ENCODE measurements at regions not wholly inside any gene's neighbourhood (a gene's known extent, or its start where the extent isn't known, plus 50 kb on each side); places are given as distances from the start of the nearest gene placed in this dataset.

DNA sequence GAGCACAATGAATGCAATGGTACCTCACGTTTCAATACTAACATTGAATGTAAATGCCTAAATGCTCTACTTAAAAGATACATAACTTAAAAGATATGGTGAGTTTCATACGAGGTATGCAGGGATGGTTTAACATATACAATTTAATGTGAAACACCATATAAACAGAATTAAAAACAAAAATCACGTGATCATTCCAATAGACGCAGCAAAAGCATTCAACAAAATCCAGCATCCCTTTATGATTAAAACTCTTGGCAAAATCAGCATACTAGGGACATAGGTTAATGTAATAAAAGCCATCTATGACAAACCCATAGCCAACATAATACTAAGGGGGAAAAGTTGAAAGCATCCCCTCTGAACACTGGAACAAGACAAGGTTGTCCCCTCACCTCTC is 845.7 kb downstream of the SLC16A7 start:
- H4K20me1 ChIP-seq (ENCODE audit: insufficient read depth), result no peaks in the 10 kb centered on the region
- TF ChIP-seq EZH2 (IDR thresholded peaks at IDR 0.05; ENCODE audit: borderline replicate concordance, insufficient read depth, low read length, poor library complexity, severe bottlenecking) (no peak), TAF1 (IDR thresholded peaks at IDR 0.05; ENCODE audit: low read depth) (no peak), MXI1 (conservative IDR thresholded peaks at IDR 0.05; ENCODE audit: poor library complexity, severe bottlenecking) (no peak), EP300 (conservative IDR thresholded peaks at IDR 0.05; ENCODE audit: poor library complexity, severe bottlenecking) (no peak), POLR2AphosphoS5 (IDR thresholded peaks at IDR 0.05) (no peak), SMC3 (conservative IDR thresholded peaks at IDR 0.05; ENCODE audit: poor library complexity) (no peak), RAD21 (conservative IDR thresholded peaks at IDR 0.05) (no peak)
- TF ChIP-seq, protein P1, sequence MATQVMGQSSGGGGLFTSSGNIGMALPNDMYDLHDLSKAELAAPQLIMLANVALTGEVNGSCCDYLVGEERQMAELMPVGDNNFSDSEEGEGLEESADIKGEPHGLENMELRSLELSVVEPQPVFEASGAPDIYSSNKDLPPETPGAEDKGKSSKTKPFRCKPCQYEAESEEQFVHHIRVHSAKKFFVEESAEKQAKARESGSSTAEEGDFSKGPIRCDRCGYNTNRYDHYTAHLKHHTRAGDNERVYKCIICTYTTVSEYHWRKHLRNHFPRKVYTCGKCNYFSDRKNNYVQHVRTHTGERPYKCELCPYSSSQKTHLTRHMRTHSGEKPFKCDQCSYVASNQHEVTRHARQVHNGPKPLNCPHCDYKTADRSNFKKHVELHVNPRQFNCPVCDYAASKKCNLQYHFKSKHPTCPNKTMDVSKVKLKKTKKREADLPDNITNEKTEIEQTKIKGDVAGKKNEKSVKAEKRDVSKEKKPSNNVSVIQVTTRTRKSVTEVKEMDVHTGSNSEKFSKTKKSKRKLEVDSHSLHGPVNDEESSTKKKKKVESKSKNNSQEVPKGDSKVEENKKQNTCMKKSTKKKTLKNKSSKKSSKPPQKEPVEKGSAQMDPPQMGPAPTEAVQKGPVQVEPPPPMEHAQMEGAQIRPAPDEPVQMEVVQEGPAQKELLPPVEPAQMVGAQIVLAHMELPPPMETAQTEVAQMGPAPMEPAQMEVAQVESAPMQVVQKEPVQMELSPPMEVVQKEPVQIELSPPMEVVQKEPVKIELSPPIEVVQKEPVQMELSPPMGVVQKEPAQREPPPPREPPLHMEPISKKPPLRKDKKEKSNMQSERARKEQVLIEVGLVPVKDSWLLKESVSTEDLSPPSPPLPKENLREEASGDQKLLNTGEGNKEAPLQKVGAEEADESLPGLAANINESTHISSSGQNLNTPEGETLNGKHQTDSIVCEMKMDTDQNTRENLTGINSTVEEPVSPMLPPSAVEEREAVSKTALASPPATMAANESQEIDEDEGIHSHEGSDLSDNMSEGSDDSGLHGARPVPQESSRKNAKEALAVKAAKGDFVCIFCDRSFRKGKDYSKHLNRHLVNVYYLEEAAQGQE (IDR thresholded peaks at IDR 0.05; ENCODE audit: borderline replicate concordance), result no peak
- TF ChIP-seq, protein P2, sequence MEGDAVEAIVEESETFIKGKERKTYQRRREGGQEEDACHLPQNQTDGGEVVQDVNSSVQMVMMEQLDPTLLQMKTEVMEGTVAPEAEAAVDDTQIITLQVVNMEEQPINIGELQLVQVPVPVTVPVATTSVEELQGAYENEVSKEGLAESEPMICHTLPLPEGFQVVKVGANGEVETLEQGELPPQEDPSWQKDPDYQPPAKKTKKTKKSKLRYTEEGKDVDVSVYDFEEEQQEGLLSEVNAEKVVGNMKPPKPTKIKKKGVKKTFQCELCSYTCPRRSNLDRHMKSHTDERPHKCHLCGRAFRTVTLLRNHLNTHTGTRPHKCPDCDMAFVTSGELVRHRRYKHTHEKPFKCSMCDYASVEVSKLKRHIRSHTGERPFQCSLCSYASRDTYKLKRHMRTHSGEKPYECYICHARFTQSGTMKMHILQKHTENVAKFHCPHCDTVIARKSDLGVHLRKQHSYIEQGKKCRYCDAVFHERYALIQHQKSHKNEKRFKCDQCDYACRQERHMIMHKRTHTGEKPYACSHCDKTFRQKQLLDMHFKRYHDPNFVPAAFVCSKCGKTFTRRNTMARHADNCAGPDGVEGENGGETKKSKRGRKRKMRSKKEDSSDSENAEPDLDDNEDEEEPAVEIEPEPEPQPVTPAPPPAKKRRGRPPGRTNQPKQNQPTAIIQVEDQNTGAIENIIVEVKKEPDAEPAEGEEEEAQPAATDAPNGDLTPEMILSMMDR (IDR thresholded peaks at IDR 0.05; ENCODE audit: poor library complexity, severe bottlenecking), result no peak
- H3K9ac ChIP-seq (ENCODE audit: low read length), result no peak overlapping the region
- no peaks in the 10 kb centered on the region for H3K9me2 ChIP-seq (ENCODE audit: insufficient read depth, low read length)
- H3K9me3 ChIP-seq (ENCODE audit: low read length), result no peaks in the 10 kb centered on the region
- no peak overlapping the region for H3K27ac ChIP-seq (ENCODE audit: low read length)
- no peaks in the 10 kb centered on the region for H3K27me3 ChIP-seq (ENCODE audit: insufficient read depth, low read depth, low read length)
- no peaks in the 10 kb centered on the region for H3K36me3 ChIP-seq (ENCODE audit: insufficient read depth, low read length)
- no peak overlapping the region for H2AFZ ChIP-seq (ENCODE audit: low read depth, low read length)
- H3K4me2 ChIP-seq (ENCODE audit: low read length), result no peak overlapping the region
- no peaks in the 10 kb centered on the region for H3K79me2 ChIP-seq (replicated peaks; ENCODE audit: insufficient read depth, low read length)
- H3K4me3 ChIP-seq (ENCODE audit: low read length), result no peak overlapping the region
- no peaks in the 10 kb centered on the region for H3F3A ChIP-seq (ENCODE audit: insufficient read depth, low read length, poor library complexity, severe bottlenecking)

DNA sequence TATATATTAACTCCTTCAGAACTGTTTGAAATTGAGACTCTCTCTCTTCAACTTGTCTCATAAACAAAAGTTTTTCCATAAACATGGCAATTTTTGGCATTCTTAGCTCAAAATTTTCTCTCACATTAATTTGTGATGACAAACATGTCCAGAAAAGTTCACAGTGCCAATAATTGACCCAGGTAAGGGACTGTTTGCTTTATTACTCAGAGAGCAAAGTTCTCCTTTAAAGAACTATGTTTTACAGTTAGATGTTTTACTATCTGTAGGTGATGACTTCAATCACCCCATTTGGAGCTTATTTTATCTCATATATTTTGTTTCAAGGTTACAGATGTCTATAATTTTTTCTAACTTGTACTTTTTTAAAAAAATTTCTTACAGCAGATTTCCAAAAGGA is 855.6 kb downstream of the SLC16A7 start:
- H3F3A ChIP-seq (ENCODE audit: insufficient read depth, low read length, poor library complexity, severe bottlenecking), result no peaks in the 10 kb centered on the region
- no peaks in the 10 kb centered on the region for H4K20me1 ChIP-seq (ENCODE audit: insufficient read depth)
- no peaks in the 10 kb centered on the region for H3K9me2 ChIP-seq (ENCODE audit: insufficient read depth, low read length)
- H3K36me3 ChIP-seq (ENCODE audit: insufficient read depth, low read length), result no peaks in the 10 kb centered on the region
- H3K4me2 ChIP-seq (ENCODE audit: low read length), result no peak overlapping the region
- H3K79me2 ChIP-seq (replicated peaks; ENCODE audit: insufficient read depth, low read length), result no peaks in the 10 kb centered on the region
- H3K9me3 ChIP-seq (ENCODE audit: low read length), result no peaks in the 10 kb centered on the region
- no peak overlapping the region for H2AFZ ChIP-seq (ENCODE audit: low read depth, low read length)
- TF ChIP-seq EP300 (conservative IDR thresholded peaks at IDR 0.05; ENCODE audit: poor library complexity, severe bottlenecking) (no peak), EZH2 (IDR thresholded peaks at IDR 0.05; ENCODE audit: borderline replicate concordance, insufficient read depth, low read length, poor library complexity, severe bottlenecking) (no peak), TAF1 (IDR thresholded peaks at IDR 0.05; ENCODE audit: low read depth) (no peak), RAD21 (conservative IDR thresholded peaks at IDR 0.05) (no peak), MXI1 (conservative IDR thresholded peaks at IDR 0.05; ENCODE audit: poor library complexity, severe bottlenecking) (no peak), SMC3 (conservative IDR thresholded peaks at IDR 0.05; ENCODE audit: poor library complexity) (no peak), POLR2AphosphoS5 (IDR thresholded peaks at IDR 0.05) (no peak)
- TF ChIP-seq, protein P2 (IDR thresholded peaks at IDR 0.05; ENCODE audit: poor library complexity, severe bottlenecking), result no peak
- TF ChIP-seq, protein P1 (IDR thresholded peaks at IDR 0.05; ENCODE audit: borderline replicate concordance), result no peak
- no peak overlapping the region for H3K9ac ChIP-seq (ENCODE audit: low read length)
- no peak overlapping the region for H3K27ac ChIP-seq (ENCODE audit: low read length)
- no peak overlapping the region for H3K4me3 ChIP-seq (ENCODE audit: low read length)
- no peaks in the 10 kb centered on the region for H3K27me3 ChIP-seq (ENCODE audit: insufficient read depth, low read depth, low read length)

All from neural cell (in vitro differentiated cells).